WTC11 (cell line): ENCODE measurements at regions not wholly inside any gene's neighbourhood (a gene's known extent, or its start where the extent isn't known, plus 50 kb on each side); places are given as distances from the start of the nearest gene placed in this dataset.

Experiments
- ATF2 ChIP-seq: sonication (generic); formaldehyde crosslinking; IDR thresholded peaks from 2 replicates; pipeline ENCODE4 v1.8.1; 2022; ENCODE audit warnings: low read depth, missing genetic modification reagents, borderline replicate concordance
- CTCF ChIP-seq: fragments of 200-600 bp; IDR thresholded peaks from 2 replicates; pipeline ENCODE4 v1.8.0; 2022; ENCODE audit warnings: antibody characterized with exemption
- GTF2I ChIP-seq: fragments of 250-450 bp; sonication (Bioruptor Pico); conservative IDR thresholded peaks from 2 replicates; pipeline ENCODE4 v1.4.0; 2021; ENCODE audit warnings: mild to moderate bottlenecking
- MLX ChIP-seq: sonication (generic); formaldehyde crosslinking; IDR thresholded peaks from 2 replicates; pipeline ENCODE4 v1.8.1; 2023; ENCODE audit warnings: mild to moderate bottlenecking, missing genetic modification reagents, moderate library complexity
- NFYB ChIP-seq: sonication (generic); formaldehyde crosslinking; conservative IDR thresholded peaks from 2 replicates; pipeline ENCODE4 v1.8.0; 2022; ENCODE audit warnings: low read depth, missing genetic modification reagents
- NR3C1 ChIP-seq: sonication (generic); formaldehyde crosslinking; conservative IDR thresholded peaks from 2 replicates; pipeline ENCODE4 v1.8.1; 2023; ENCODE audit warnings: low read depth, mild to moderate bottlenecking, missing genetic modification reagents
- SMAD3 ChIP-seq: sonication (generic); formaldehyde crosslinking; IDR thresholded peaks from 2 replicates; pipeline ENCODE4 v1.8.0; 2022; ENCODE audit warnings: missing genetic modification reagents, mild to moderate bottlenecking, borderline replicate concordance
- SOX15 ChIP-seq: fragments of 250-450 bp; sonication (Bioruptor Pico); IDR thresholded peaks from 2 replicates; pipeline ENCODE4 v1.9.0; 2021; ENCODE audit warnings: mild to moderate bottlenecking
- SP1 ChIP-seq: sonication (generic); formaldehyde crosslinking; conservative IDR thresholded peaks from 2 replicates; pipeline ENCODE4 v1.8.1; 2022; ENCODE audit warnings: missing genetic modification reagents
- USF1 ChIP-seq: sonication (generic); formaldehyde crosslinking; IDR thresholded peaks from 2 replicates; pipeline ENCODE4 v1.8.0; 2022; ENCODE audit warnings: mild to moderate bottlenecking, missing genetic modification reagents
- ZNF423 ChIP-seq: fragments of 250-450 bp; sonication (Bioruptor Pico); IDR thresholded peaks from 2 replicates; pipeline ENCODE4 v2.1.2; 2022; ENCODE audit warnings: mild to moderate bottlenecking, moderate library complexity
- TF ChIP-seq, protein P1 (sequence below): sonication (generic); formaldehyde crosslinking; IDR thresholded peaks from 2 replicates; pipeline ENCODE4 v1.8.0; 2022; ENCODE audit warnings: missing genetic modification reagents
- TF ChIP-seq, protein P2 (sequence below): sonication (generic); formaldehyde crosslinking; IDR thresholded peaks from 2 replicates; pipeline ENCODE4 v1.8.1; 2023; ENCODE audit warnings: mild to moderate bottlenecking, missing genetic modification reagents, moderate library complexity

DNA sequence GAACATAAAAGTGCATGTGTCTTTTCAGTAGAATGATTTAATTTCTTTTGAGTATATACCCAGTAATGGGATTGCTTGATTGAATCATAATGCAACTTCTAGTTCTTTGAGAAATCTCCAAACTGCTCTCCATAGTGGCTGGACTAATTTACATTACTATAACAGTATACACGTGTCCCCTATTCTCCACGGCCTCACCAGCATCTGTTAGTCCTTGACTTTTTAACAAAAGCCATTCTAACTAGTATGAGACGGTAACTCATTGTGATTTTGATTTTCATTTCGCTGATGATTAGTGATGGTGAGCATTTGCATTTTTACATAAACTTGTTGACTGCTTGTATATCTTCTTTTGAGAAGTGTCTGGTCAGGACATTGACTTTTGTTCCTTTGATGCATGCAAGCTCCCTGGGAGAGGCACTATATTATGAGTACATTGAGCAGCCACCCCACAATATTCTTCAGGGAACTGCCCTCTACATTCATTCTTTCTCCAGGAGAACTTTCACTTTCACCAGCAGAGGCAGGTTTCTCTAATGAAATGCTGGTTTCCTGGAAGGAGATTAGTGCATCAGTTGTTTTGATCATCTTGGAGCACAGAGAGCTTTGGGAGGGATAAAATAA, 51.9 kb upstream of the LPGAT1 start:
- TF ChIP-seq ATF2 (CRISPR knock-in tag) (no peak), CTCF (no peak), SP1 (CRISPR knock-in tag) (no peak), NFYB (CRISPR knock-in tag) (no peak), USF1 (CRISPR knock-in tag) (no peak), ZNF423 (CRISPR knock-in tag) (no peak), GTF2I (no peak), NR3C1 (CRISPR knock-in tag) (no peak), SMAD3 (CRISPR knock-in tag) (no peak), MLX (CRISPR knock-in tag) (no peak), SOX15 (CRISPR knock-in tag) (no peak)
- TF ChIP-seq, protein P1, sequence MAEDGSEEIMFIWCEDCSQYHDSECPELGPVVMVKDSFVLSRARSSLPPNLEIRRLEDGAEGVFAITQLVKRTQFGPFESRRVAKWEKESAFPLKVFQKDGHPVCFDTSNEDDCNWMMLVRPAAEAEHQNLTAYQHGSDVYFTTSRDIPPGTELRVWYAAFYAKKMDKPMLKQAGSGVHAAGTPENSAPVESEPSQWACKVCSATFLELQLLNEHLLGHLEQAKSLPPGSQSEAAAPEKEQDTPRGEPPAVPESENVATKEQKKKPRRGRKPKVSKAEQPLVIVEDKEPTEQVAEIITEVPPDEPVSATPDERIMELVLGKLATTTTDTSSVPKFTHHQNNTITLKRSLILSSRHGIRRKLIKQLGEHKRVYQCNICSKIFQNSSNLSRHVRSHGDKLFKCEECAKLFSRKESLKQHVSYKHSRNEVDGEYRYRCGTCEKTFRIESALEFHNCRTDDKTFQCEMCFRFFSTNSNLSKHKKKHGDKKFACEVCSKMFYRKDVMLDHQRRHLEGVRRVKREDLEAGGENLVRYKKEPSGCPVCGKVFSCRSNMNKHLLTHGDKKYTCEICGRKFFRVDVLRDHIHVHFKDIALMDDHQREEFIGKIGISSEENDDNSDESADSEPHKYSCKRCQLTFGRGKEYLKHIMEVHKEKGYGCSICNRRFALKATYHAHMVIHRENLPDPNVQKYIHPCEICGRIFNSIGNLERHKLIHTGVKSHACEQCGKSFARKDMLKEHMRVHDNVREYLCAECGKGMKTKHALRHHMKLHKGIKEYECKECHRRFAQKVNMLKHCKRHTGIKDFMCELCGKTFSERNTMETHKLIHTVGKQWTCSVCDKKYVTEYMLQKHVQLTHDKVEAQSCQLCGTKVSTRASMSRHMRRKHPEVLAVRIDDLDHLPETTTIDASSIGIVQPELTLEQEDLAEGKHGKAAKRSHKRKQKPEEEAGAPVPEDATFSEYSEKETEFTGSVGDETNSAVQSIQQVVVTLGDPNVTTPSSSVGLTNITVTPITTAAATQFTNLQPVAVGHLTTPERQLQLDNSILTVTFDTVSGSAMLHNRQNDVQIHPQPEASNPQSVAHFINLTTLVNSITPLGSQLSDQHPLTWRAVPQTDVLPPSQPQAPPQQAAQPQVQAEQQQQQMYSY (CRISPR knock-in tag), result no peak
- TF ChIP-seq, protein P2, sequence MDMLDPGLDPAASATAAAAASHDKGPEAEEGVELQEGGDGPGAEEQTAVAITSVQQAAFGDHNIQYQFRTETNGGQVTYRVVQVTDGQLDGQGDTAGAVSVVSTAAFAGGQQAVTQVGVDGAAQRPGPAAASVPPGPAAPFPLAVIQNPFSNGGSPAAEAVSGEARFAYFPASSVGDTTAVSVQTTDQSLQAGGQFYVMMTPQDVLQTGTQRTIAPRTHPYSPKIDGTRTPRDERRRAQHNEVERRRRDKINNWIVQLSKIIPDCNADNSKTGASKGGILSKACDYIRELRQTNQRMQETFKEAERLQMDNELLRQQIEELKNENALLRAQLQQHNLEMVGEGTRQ (CRISPR knock-in tag), result no peak
